Lung (tissue), 11 donors: ENCODE measurements at regions not wholly inside any gene's neighbourhood (a gene's known extent, or its start where the extent isn't known, plus 50 kb on each side); places are given as distances from the start of the nearest gene placed in this dataset.

Experiments
- ATAC-seq: fragments of 200-7000 bp; cut with Tn5 transposase; one replicate; pipeline ENCODE4 v1.9.1; 2020; ENCODE audit warnings: moderate number of reproducible peaks; ENCODE audit not compliant: insufficient read depth, low FRiP score
- DNase-seq, 3 donors: peaks; one replicate each; pipeline ENCODE4 v3.0.0-alpha.2; 2013 to 2017
- H3K27ac ChIP-seq, 2 donors: one replicate each; pipeline ENCODE4 v1.5.1; 2013; ENCODE audit warnings: mild to moderate bottlenecking in 2 of 2, moderate library complexity in 2 of 2, control low read depth in 1 of 2, inconsistent platforms in 1 of 2, low read depth in 1 of 2, low read length in 1 of 2
- H3K27me3 ChIP-seq, 3 donors: one replicate each; pipeline ENCODE4 v1.5.1; 2013; ENCODE audit warnings: low read length in 2 of 3; ENCODE audit not compliant: control insufficient read depth in 3 of 3, insufficient read depth in 3 of 3
- H3K36me3 ChIP-seq, 4 donors: one replicate each; pipeline ENCODE4 v1.5.1; 2013; ENCODE audit warnings: low read length in 4 of 4, mild to moderate bottlenecking in 1 of 4, moderate library complexity in 1 of 4; ENCODE audit not compliant: control insufficient read depth in 4 of 4, insufficient read depth in 4 of 4
- H3K4me1 ChIP-seq, 5 donors: one replicate each; pipeline ENCODE4 v1.5.1; 2013; ENCODE audit warnings: low read length in 5 of 5, mild to moderate bottlenecking in 2 of 5, moderate library complexity in 1 of 5; ENCODE audit not compliant: control insufficient read depth in 5 of 5, insufficient read depth in 5 of 5
- H3K4me3 ChIP-seq: one replicate; pipeline ENCODE4 v1.5.1; 2013; ENCODE audit warnings: mild to moderate bottlenecking, control low read depth, moderate library complexity
- H3K9ac ChIP-seq, 2 donors: one replicate each; pipeline ENCODE4 v1.5.1; 2013; ENCODE audit warnings: low read length in 2 of 2, control low read depth in 1 of 2; ENCODE audit not compliant: insufficient read depth in 1 of 2
- H3K9me3 ChIP-seq, 4 donors: one replicate each; pipeline ENCODE4 v1.5.1; 2013; ENCODE audit warnings: low read length in 3 of 4, mild to moderate bottlenecking in 1 of 4, moderate library complexity in 1 of 4; ENCODE audit not compliant: control insufficient read depth in 4 of 4, insufficient read depth in 3 of 4
- WGBS, 2 donors: extraction: QIAGEN DNeasy Blood & Tissue Kit; methylation state at CpG; one replicate each; pipeline ENCODE4 v1.1.7; 2013; 5-methylcytosine and 5-hydroxymethylcytosine counted together
- TF ChIP-seq, protein P1 (sequence below): IDR thresholded peaks from 2 replicates; pipeline ENCODE4 v1.5.1; 2012; ENCODE audit warnings: mild to moderate bottlenecking; ENCODE audit errors: control extremely low read depth, extremely low read depth
- donor health status: control.
- donor health status: control.
- donor health status: Bipolar disorder and iron deficiency.
- donor health status: healthy.
- donor health status: DM: yes; HTN: yes; CAD: no.

DNA sequence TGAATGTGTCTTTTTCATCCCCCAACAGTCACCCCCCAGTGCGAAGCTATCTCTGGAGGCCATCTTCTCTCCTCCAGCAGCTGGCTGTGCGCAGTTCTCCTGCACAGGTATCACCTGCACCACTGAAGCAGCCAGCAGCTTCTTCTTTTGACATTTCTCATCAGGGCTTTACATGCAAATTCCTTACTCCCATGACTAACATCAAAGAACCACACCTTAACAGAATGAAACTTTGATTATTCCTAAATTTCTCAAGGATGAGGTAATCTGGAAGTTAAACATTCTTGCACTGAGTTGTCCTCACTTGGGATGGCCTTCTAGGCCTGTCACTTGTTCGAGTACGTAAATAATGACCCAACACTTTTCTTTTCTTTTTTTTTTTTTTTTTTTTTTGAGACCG, 291.6 kb upstream of the HSFY2 start:
- Histone ChIP-seq H3K9ac (no peak overlapping the region), H3K9me3 (no peaks in the 10 kb centered on the region), H3K27me3 (no peaks in the 10 kb centered on the region), H3K27ac (no peak overlapping the region), H3K36me3 (no peaks in the 10 kb centered on the region), H3K4me1 (peaks cover 0 to 3% (median 0%) of the 10 kb centered on the region in 5 donors), H3K4me3 (no peak overlapping the region)
- ATAC-seq = no peak
- WGBS, 2 donors = 83% methylated on average over 4 of the region's 5 CpGs; no CpG with 5 or more reads in 1 of the 2 donors
- TF ChIP-seq, protein P1, sequence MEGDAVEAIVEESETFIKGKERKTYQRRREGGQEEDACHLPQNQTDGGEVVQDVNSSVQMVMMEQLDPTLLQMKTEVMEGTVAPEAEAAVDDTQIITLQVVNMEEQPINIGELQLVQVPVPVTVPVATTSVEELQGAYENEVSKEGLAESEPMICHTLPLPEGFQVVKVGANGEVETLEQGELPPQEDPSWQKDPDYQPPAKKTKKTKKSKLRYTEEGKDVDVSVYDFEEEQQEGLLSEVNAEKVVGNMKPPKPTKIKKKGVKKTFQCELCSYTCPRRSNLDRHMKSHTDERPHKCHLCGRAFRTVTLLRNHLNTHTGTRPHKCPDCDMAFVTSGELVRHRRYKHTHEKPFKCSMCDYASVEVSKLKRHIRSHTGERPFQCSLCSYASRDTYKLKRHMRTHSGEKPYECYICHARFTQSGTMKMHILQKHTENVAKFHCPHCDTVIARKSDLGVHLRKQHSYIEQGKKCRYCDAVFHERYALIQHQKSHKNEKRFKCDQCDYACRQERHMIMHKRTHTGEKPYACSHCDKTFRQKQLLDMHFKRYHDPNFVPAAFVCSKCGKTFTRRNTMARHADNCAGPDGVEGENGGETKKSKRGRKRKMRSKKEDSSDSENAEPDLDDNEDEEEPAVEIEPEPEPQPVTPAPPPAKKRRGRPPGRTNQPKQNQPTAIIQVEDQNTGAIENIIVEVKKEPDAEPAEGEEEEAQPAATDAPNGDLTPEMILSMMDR = no peak
- no peak for DNase-seq

DNA sequence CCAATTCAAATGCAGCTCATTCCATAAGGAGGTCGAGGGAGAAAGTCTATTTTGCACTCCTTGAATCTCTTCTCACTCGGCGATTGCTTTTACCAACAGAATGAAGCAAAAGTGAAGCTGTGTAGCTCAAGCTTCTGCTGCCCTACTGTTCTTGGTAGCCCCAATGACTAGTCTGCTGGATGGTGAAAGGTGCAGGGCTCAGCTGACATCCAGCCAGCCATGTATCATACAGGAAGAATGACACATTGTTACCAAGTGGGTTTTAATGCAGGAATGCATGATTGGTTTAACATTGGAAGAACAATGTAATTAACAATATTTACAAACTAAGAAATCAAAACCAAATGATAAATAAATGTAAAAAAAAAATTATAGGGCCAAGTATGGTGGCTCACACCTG, 286.2 kb upstream of the HSFY2 start:
- TF ChIP-seq, protein P1 = no peak
- H3K9me3 ChIP-seq = no peaks in the 10 kb centered on the region
- WGBS, 2 donors = 92% methylated on average over 3 of the region's 3 CpGs; no CpG with 5 or more reads in 1 of the 2 donors

DNA sequence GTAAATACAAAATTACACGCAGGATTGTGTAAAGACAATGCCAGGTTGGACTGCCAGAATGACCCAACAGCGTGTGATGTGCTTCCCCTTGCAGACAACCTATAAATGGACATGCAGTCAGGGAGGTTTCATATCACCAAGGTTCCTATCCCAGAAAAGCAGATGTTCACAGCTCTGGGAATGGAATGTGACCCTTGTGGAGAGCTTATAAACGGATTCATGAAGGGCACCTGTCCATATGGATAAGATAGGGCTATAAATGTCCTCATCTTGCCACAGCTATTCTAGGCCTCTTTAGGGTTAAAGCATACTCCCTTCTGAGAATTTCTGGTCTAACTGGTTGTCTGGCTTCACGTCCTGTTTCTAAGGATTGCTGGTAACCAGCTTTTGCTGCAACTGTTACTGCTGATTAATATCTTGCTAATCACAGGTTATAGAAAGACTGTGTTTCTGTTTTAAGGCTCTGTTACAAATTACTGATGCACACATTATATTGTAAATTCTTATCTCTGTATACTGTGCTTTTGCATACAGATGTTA, 285.4 kb upstream of the HSFY2 start:
- Histone ChIP-seq H3K4me1 (no peaks in the 10 kb centered on the region), H3K27ac (peak overlapping the region in 1 of 2 donors; percentile 60), H3K9ac (no peak overlapping the region), H3K4me3 (no peak overlapping the region), H3K27me3 (no peaks in the 10 kb centered on the region), H3K36me3 (no peaks in the 10 kb centered on the region), H3K9me3 (no peaks in the 10 kb centered on the region)
- 68% methylated on average over 4 of the region's 4 CpGs; no CpG with 5 or more reads in 1 of the 2 donors for WGBS, 2 donors
- DNase-seq (no peak), ATAC-seq (no peak)
- TF ChIP-seq, protein P1 = no peak

More for the DNA sequence above, 286.2 kb upstream of the HSFY2 start:
- no peak for ATAC-seq
- H3K27ac ChIP-seq = peak overlapping the region in 1 of 2 donors; percentile 29
- H3K36me3 ChIP-seq = no peaks in the 10 kb centered on the region
- DNase-seq = no peak
- no peak overlapping the region for H3K4me3 ChIP-seq
- H3K4me1 ChIP-seq = no peaks in the 10 kb centered on the region
- H3K27me3 ChIP-seq = no peaks in the 10 kb centered on the region
- no peak overlapping the region for H3K9ac ChIP-seq

DNA sequence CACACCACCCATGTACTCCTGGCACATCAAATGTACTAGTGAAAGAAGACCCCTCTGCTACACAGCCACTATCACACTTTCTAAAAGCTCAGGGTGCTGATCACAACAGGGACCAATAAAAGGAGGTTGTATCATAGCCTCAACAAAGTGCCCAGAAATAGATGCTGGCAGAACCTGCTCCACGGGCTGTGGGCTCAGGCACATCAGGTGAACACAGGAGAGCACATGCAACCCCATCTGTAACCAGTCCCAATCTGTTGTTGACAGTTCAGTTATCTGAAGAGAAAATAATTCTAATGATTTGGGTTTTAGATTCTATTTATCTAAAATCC, 282.6 kb upstream of the HSFY2 start:
- ATAC-seq (no peak), DNase-seq (peak in 1 of 3 donors; percentile 14)
- Histone ChIP-seq H3K9me3 (no peaks in the 10 kb centered on the region), H3K36me3 (no peaks in the 10 kb centered on the region), H3K27ac (peak overlapping the region in 1 of 2 donors; percentile 61), H3K9ac (no peak overlapping the region), H3K27me3 (no peaks in the 10 kb centered on the region), H3K4me3 (no peak overlapping the region), H3K4me1 (no peaks in the 10 kb centered on the region)
- TF ChIP-seq, protein P1 = no peak
- WGBS, 2 donors = 86% methylated on average over 1 of the region's 1 CpG; no CpG with 5 or more reads in 1 of the 2 donors
